Fibroblast of lung (primary cell): ENCODE measurements at regions not wholly inside any gene's neighbourhood (a gene's known extent, or its start where the extent isn't known, plus 50 kb on each side); places are given as distances from the start of the nearest gene placed in this dataset.

Source experiments
- DNase-seq, 2 donors: peaks; one replicate each; pipeline versions ENCODE4 v3.0.0 to v3.0.0-alpha.2; 2010; ENCODE audit warnings: low read depth in 2 of 2
- H2AFZ ChIP-seq: 2 replicates; pipeline ENCODE4 v1.5.1; 2012; ENCODE audit warnings: low read length, control low read depth, inconsistent platforms
- H3K27ac ChIP-seq: 2 replicates; pipeline ENCODE4 v1.5.1; 2011; ENCODE audit warnings: low read length, control low read depth; ENCODE audit not compliant: insufficient read depth
- H3K27me3 ChIP-seq: 2 replicates; pipeline ENCODE4 v1.5.1; 2011; ENCODE audit warnings: mild to moderate bottlenecking, low read length; ENCODE audit not compliant: control insufficient read depth, insufficient read depth
- H3K36me3 ChIP-seq: 2 replicates; pipeline ENCODE4 v1.5.1; 2011; ENCODE audit warnings: low read length; ENCODE audit not compliant: control insufficient read depth, insufficient read depth
- H3K4me1 ChIP-seq: 2 replicates; pipeline ENCODE4 v1.5.1; 2011; ENCODE audit warnings: low read length; ENCODE audit not compliant: control insufficient read depth, insufficient read depth; ENCODE audit errors: extremely low read depth
- H3K4me2 ChIP-seq: 2 replicates; pipeline ENCODE4 v1.5.1; 2011; ENCODE audit warnings: low read length, control low read depth; ENCODE audit not compliant: insufficient read depth; ENCODE audit errors: extremely low read depth
- H3K4me3 ChIP-seq, 4 experiments: fragments of 200-600 bp in 1 of 4; sonication (generic) in 1 of 4; replicated peaks in 1 of 4; 2 replicates each; pipeline ENCODE4 v1.5.1; 2011 to 2016; ENCODE audit warnings: low read length in 4 of 4, low read depth in 3 of 4, mild to moderate bottlenecking in 3 of 4, control low read depth in 2 of 4, inconsistent platforms in 1 of 4, mixed read lengths in 1 of 4; ENCODE audit not compliant: insufficient read depth in 1 of 4; ENCODE audit errors: control extremely low read depth in 1 of 4
- H3K79me2 ChIP-seq: 2 replicates; pipeline ENCODE4 v1.5.1; 2012; ENCODE audit warnings: mild to moderate bottlenecking, low read length, inconsistent platforms; ENCODE audit not compliant: control insufficient read depth, insufficient read depth
- H3K9ac ChIP-seq: 2 replicates; pipeline ENCODE4 v1.5.1; 2011; ENCODE audit warnings: mild to moderate bottlenecking, low read length, control low read depth; ENCODE audit not compliant: insufficient read depth
- H3K9me3 ChIP-seq: 2 replicates; pipeline ENCODE4 v1.5.1; 2012; ENCODE audit warnings: low read depth, low read length; ENCODE audit not compliant: control insufficient read depth, insufficient read depth
- H4K20me1 ChIP-seq: 2 replicates; pipeline ENCODE4 v1.5.1; 2011; ENCODE audit warnings: low read length; ENCODE audit not compliant: control insufficient read depth, insufficient read depth; ENCODE audit errors: extremely low read depth
- CTCF ChIP-seq, 2 donors: IDR thresholded peaks in 1 of 2; conservative IDR thresholded peaks in 1 of 2; 1 replicate in 1 of 2; 2 replicates in 1 of 2; pipeline ENCODE4 v1.5.1; 2011 to 2012; ENCODE audit warnings: low read length in 2 of 2, control low read depth in 1 of 2, inconsistent platforms in 1 of 2, low read depth in 1 of 2, mild to moderate bottlenecking in 1 of 2
- EZH2 ChIP-seq: IDR thresholded peaks from 2 replicates; pipeline ENCODE4 v1.5.1; 2012; ENCODE audit warnings: low read length, control low read depth, mild to moderate bottlenecking; ENCODE audit errors: missing control alignments

- Histone ChIP-seq H3K36me3 (no peaks in the 10 kb centered on the region), H3K4me2 (no peak overlapping the region), H3K27ac (no peak overlapping the region), H3K79me2 (no peaks in the 10 kb centered on the region), H4K20me1 (no peaks in the 10 kb centered on the region), H3K9ac (no peak overlapping the region), H3K4me1 (no peaks in the 10 kb centered on the region), H2AFZ (no peak overlapping the region), H3K4me3 (no peak overlapping the region), H3K9me3 (no peaks in the 10 kb centered on the region), H3K27me3 (no peaks in the 10 kb centered on the region)
- DNase-seq = no peak
- TF ChIP-seq CTCF (conservative IDR thresholded peaks at IDR 0.05 in 1 of 2, IDR thresholded peaks at IDR 0.05 in 1 of 2; ENCODE audit: low read depth in 1 of 2, low read length in 2 of 2) = no peak
- no peak for TF ChIP-seq EZH2
Measured at GRCh38 chr2:66782780-66783361, 347.9 kb downstream of the MEIS1 start.

DNA sequence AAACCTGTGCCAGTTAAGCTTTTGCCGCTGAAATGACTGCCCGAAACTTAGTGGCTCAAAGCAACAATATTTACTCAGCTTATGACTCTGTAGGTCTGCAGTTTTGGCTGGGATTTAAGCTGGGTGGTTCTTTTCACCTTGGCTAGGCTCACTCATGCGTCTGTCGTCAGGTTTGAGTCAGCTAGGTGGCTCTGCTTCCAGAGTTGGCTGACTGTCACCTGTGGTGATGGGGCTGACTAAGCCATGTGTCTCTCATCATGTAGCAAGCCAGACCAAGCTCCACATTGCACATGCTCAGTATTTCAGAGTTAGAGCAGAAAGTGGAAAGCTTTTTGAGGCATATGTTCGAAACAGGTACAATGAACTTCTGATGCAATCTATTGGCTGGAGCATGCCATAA, 354.8 kb downstream of the MEIS1 start:
- H3K4me2 ChIP-seq = no peak overlapping the region
- no peaks in the 10 kb centered on the region for H3K79me2 ChIP-seq
- TF ChIP-seq EZH2 (no peak), CTCF (conservative IDR thresholded peaks at IDR 0.05 in 1 of 2, IDR thresholded peaks at IDR 0.05 in 1 of 2; ENCODE audit: low read depth in 1 of 2, low read length in 2 of 2) (no peak)
- no peak overlapping the region for H3K4me3 ChIP-seq
- H3K27me3 ChIP-seq = no peaks in the 10 kb centered on the region
- peaks cover 6% of the 10 kb centered on the region for H3K4me1 ChIP-seq
- no peak overlapping the region for H3K9ac ChIP-seq
- H3K36me3 ChIP-seq = no peaks in the 10 kb centered on the region
- H4K20me1 ChIP-seq = no peaks in the 10 kb centered on the region
- no peaks in the 10 kb centered on the region for H3K9me3 ChIP-seq
- DNase-seq = peak; percentile 11 to 31
- no peak overlapping the region for H2AFZ ChIP-seq
- no peak overlapping the region for H3K27ac ChIP-seq

DNA sequence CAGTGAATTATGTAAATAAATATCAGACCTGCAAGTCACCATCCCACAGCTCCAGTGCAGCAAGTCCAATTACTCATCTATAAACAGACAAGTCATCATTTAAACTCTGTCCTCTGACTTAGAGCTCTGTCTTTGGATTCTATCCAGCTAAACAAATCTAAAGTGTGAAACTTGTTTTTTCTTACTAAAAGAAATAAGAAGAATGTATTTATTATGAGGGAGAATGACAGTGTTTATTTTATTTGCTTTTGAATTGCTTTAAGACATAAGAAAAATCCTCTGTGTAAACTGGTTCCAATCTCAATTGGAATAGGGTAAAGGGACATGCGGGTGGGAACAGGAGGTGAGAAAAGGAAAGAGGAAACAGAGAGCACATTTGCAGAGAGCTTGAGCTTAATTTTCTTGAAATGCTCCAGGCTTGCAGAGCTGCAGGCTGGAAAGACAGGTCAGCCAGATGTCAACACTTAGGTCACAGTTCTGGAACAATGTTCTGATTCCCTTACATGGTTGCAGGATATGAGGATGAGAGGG, 355.8 kb downstream of the MEIS1 start:
- no peak for TF ChIP-seq EZH2
- TF ChIP-seq CTCF (conservative IDR thresholded peaks at IDR 0.05 in 1 of 2, IDR thresholded peaks at IDR 0.05 in 1 of 2; ENCODE audit: low read depth in 1 of 2, low read length in 2 of 2) = no peak
- Histone ChIP-seq H3K4me2 (no peak overlapping the region), H3K4me3 (no peak overlapping the region), H3K4me1 (peaks cover 6% of the 10 kb centered on the region), H3K27ac (no peak overlapping the region), H2AFZ (no peak overlapping the region), H3K79me2 (no peaks in the 10 kb centered on the region), H3K27me3 (no peaks in the 10 kb centered on the region), H4K20me1 (no peaks in the 10 kb centered on the region), H3K36me3 (no peaks in the 10 kb centered on the region), H3K9me3 (no peaks in the 10 kb centered on the region), H3K9ac (no peak overlapping the region)
- peak; percentile 57 to 78 for DNase-seq
